LoVo (cell line): ENCODE measurements at regions not wholly inside any gene's neighbourhood (a gene's known extent, or its start where the extent isn't known, plus 50 kb on each side); places are given as distances from the start of the nearest gene placed in this dataset.
"Not testable (repeated sequence)": the region's sequence is repeated elsewhere in the genome, so short reads cannot be mapped to it uniquely, and the experiment has no call there.

ENCODE experiments used
- DNase-seq: peaks from one replicate; pipeline ENCODE4 v3.0.0-alpha.2; 2016; ENCODE audit warnings: low spot score

GRCh38 chr17:53490447-53490968 is 332.2 kb upstream of the KIF2B start:
- no peak for DNase-seq

- DNase-seq = no peak
Observed at GRCh38 chr17:53483704-53484103, 339.0 kb upstream of the KIF2B start.

GRCh38 chr17:53475002-53475401 is 347.7 kb upstream of the KIF2B start:
- DNase-seq = no peak

GRCh38 chr17:53472586-53472985 is 350.1 kb upstream of the KIF2B start:
- no peak for DNase-seq

- DNase-seq = no peak
Observed at GRCh38 chr17:53471514-53471913, 351.2 kb upstream of the KIF2B start.

GRCh38 chr17:53470626-53471025 is 352.1 kb upstream of the KIF2B start:
- no peak for DNase-seq

- DNase-seq = no peak
Observed at GRCh38 chr17:53466733-53467132, 356.0 kb upstream of the KIF2B start.

- not testable (repeated sequence) for DNase-seq
Observed at GRCh38 chr17:53464396-53464795, 358.3 kb upstream of the KIF2B start.

GRCh38 chr17:53463363-53463762 is 359.4 kb upstream of the KIF2B start:
- no peak for DNase-seq

GRCh38 chr17:53462393-53462811 is 360.3 kb upstream of the KIF2B start:
- DNase-seq = no peak

GRCh38 chr17:53455943-53456342 is 366.8 kb upstream of the KIF2B start:
- DNase-seq = not testable (repeated sequence)

GRCh38 chr17:53454337-53454736 is 368.4 kb upstream of the KIF2B start:
- DNase-seq = no peak

- DNase-seq = no peak
Observed at GRCh38 chr17:53449324-53449723, 373.4 kb upstream of the KIF2B start.

- no peak for DNase-seq
Observed at GRCh38 chr17:53428913-53429312, 393.8 kb upstream of the KIF2B start.

GRCh38 chr17:53426505-53426904 is 396.2 kb upstream of the KIF2B start:
- DNase-seq = no peak

GRCh38 chr17:53420035-53420641 is 402.6 kb upstream of the KIF2B start:
- no peak for DNase-seq

GRCh38 chr17:53409588-53409987 is 413.1 kb upstream of the KIF2B start:
- no peak for DNase-seq

- no peak for DNase-seq
Observed at GRCh38 chr17:53406907-53407306, 415.8 kb upstream of the KIF2B start.

GRCh38 chr17:53391197-53391596 is 431.5 kb upstream of the KIF2B start:
- DNase-seq = no peak

- no peak for DNase-seq
Observed at GRCh38 chr17:53390575-53390974, 432.2 kb upstream of the KIF2B start.

- DNase-seq = no peak
Observed at GRCh38 chr17:53387745-53388144, 435.0 kb upstream of the KIF2B start.

GRCh38 chr17:53353919-53354351 is 468.8 kb upstream of the KIF2B start:
- no peak for DNase-seq

- no peak for DNase-seq
Observed at GRCh38 chr17:53344778-53345177, 477.9 kb upstream of the KIF2B start.

- DNase-seq = no peak
Observed at GRCh38 chr17:53336281-53336680, 486.4 kb upstream of the KIF2B start.
